GM21717 (cell line): ENCODE measurements at regions not wholly inside any gene's neighbourhood (a gene's known extent, or its start where the extent isn't known, plus 50 kb on each side); places are given as distances from the start of the nearest gene placed in this dataset.
"Not testable (repeated sequence)": the region's sequence is repeated elsewhere in the genome, so short reads cannot be mapped to it uniquely, and the experiment has no call there.

Source experiments
- ATAC-seq: cut with Tn5 transposase; IDR thresholded peaks from one replicate; pipeline ENCODE4 v1.9.1; 2021; ENCODE audit warnings: mild to moderate bottlenecking, moderate library complexity; ENCODE audit not compliant: unreplicated experiment

DNA sequence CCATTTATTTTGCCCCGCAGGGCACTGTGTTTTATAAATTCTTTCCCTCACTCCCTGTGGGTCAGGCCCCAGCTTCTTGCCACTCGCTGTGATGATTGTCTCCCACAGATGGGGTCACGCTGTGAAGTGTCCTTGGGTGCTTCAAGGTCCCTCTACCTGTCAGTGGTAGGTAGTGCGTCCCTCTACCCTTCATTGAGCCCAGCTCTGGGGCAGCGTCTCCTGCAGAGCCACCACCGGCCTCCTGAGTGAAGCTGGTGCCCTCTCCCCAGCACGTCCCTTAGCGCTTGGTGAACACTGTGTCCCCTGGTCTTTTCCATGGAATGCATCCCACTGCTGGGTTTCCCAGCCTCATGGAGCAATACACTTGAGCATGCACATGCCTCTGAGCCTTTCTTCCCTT, 108.2 kb downstream of the NRN1 start:
- no peak for ATAC-seq

DNA sequence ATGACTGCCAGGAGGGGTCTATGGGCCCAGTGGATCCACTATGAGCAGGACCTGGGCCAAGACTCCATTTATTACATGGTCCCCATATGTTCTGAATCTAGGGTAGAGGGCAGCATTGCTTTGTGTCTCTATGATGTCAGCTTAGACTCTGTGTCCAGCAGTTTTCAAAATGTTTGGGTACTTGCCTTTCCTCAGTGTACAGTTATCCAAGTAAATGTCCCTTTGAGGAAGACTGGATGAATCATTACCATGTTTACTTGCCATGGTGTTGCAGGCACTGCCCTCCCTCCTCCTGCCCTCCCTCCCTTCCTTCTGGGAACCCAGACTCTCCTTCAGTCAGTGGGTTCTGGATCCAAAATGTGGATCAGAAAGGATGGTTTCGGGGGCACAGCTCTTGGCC, 108.6 kb downstream of the NRN1 start:
- no peak for ATAC-seq

DNA sequence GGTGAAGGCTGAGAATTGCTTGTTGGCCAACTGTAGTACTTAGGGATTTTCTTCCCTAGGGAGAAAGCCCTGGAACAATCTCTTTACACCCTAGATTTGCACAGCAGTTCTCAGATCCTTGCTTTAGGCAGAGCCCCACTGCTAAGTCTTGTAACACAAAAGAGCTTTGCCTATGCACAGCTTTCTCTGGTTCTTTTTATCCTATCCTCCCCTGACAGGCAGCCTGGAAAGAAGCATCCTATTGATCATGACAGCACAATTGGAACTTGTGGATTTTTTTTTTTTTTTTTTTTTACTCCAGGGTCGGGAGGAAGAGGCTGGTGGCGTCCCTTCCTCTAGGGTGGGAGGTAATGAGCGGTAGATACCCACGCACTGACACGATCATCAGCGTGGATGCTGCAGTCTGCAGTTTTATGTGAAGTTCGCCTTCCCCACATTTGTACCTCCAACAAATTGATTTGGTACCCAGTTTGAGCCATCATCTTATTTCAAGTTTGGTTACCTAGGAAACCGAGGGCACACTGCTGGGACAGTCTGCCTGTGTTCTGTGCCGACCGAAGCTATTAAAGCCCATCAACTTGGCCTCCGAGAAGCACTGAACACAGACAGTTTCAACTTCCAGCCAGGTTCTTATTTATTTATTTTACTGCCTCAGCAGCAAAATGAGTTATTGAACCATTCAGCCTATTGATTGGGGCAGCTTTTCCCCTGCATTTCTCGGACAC, 110.1 kb downstream of the NRN1 start:
- no peak for ATAC-seq

DNA sequence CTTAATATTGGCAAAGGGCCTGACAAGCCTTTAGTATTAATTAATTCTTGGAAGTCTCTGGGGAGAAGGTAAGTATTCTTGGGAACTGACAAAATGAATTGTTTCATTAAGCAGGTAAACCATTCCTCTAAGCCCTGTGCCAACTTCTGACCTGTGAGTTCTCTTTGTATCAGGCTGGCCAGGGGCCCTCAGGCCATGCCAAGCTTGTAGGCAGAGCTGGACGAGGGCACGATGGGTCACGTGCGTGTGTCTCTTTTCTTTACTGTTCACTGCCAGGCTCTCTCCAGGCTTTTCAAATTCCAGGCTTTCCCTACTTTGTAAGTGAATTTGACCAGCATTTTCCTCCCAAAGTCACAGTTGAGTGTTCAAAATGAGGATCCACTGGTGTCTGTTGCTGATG, 112.4 kb downstream of the NRN1 start:
- ATAC-seq = no peak

DNA sequence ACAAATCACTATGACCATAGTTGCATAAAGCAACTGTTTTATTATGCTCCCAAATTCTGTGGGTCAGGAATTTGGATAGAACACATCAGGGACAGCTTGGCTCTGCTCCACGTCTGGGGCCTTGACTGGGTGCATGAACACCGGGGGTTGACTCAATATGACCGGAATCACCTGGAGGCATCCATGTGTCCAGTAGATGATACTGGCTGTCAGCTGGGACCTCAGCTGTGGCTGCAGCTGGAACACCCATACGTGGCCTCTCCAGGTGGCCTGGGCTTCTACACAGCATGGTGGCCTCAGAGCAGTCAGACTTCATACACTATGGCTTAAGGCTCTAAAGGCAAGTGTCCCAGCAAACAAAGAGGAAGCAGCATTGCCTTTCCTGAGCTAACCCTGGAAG, 113.4 kb downstream of the NRN1 start:
- ATAC-seq = no peak

DNA sequence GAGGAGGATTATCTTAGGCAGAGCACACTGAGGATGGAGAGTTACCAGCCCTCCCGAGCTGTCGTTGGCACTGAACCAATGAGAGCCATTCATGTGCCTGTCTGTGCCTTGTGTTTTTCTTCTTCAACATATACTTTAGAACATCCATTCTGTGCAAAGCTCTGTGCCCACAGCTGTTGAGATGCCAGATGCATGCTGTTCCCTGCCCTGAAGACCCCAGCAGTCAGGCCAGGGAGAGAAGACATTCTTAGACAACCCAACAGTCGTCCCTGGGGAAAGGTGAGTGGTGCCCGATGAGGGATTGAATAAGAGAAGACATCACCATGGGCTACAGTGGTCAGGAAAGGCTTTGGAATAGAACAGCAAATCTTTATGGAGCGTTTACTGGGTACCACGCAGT, 114.1 kb downstream of the NRN1 start:
- no peak for ATAC-seq

DNA sequence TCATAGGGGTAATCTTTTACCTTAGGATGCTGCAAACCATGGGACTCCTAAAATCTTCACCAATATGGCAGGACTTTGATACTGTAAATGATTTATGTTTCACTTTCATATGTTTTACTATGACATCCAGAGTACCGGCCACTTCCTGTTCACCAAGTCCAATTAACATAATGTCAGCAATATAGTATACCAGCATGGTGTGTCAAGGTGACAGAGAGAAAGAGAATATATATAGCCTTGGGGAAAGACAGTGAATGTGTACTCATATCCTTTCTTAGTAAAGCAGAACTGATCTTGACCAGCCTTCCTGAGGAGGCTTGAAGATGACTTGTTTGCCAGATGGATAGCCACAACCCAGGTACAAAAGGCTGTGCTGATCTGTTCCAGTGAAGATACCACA, 127.9 kb downstream of the NRN1 start:
- no peak for ATAC-seq

DNA sequence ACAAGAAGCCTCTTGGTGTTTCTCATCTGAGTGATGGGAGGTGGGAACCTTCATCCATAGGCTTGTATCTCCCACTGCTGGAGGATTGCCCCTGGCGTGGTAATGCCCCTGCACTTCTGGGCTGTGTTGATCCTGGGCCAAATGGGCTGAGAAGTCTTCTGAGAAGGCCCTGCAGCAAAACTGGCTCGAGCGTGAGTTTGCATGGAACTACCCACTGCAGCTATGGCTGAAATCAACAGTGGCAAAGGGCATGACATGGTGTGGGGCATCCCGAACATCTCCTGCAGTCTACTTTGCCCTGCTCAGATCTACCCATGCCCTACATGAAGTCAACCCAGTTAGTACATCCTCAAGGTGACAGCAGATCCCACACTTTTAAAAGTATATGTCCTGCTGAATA, 130.6 kb downstream of the NRN1 start:
- ATAC-seq = no peak

DNA sequence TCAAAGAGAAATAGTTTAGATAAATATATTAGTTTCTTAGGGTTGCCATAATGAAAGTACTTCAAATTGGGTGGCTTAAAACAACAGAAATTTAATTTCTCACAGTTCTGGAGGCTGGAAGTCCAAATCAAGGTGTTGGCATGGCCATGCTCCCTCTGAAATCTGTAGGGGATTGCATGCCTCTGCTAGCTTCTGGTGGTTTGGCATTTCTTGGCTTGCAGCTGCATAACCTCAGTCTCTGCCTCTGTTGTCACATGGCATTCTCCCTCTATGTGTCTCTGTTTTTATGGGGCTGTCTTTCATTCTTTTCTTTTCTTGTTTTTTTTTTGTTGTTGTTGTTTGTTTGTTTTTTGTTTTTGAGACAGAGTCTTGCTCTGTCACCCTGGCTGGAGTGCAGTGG, 132.7 kb downstream of the NRN1 start:
- ATAC-seq = not testable (repeated sequence)

DNA sequence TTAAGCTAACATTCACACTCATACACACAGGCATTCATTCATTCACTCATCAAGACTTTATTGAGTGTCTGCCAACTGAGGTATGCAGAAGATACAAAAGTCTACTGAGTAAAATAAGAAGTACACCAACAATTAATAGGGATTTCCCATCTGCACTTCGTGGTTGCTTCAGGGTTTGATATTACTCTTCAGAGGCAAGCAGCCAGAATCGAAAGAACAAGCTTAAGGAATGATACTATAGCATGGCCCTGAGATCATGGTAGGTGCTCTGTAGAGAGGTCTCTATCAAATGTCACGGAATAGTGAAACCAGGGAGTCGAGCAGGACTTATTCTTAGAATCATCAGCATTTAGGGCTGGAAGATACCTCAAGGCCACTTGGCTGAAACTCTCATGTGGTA, 135.4 kb downstream of the NRN1 start:
- ATAC-seq = peak; percentile 62

DNA sequence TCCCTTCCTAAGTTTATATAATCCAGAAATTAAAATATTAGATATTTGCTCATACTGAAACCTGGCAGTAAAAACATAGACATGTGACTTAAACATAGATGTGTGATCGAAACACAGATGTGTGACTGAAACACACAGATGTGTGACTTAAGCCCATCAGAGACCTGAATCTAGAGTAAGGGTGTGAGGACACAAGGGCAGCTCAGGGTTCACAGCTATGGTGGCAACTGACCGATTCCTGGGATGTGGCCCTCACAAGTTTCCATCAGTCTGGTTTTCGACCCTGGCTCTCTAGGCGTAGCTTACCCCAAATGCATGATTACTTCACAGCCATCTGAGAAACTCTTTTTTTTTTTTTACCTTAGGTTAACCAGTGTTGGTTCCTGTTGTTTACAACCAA, 137.0 kb downstream of the NRN1 start:
- no peak for ATAC-seq

DNA sequence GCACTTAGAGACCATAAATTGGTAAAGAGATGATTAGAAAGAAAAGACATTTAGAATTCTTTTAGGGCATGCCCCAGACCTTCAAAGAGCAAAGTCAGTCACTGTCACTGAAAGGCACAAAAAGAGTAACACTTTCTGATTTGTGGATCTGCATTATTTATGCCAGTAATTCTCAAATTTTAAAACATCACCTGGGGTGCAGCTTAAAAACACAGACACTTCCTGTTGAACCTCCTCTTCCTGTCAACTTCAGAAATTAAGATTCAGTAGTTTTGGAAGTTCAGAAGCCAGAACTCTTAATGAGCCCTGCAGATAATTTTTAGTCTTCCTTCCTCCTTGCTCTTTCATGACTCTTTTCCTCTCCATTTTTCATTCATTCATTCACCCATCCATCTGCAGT, 137.5 kb downstream of the NRN1 start:
- ATAC-seq = no peak

DNA sequence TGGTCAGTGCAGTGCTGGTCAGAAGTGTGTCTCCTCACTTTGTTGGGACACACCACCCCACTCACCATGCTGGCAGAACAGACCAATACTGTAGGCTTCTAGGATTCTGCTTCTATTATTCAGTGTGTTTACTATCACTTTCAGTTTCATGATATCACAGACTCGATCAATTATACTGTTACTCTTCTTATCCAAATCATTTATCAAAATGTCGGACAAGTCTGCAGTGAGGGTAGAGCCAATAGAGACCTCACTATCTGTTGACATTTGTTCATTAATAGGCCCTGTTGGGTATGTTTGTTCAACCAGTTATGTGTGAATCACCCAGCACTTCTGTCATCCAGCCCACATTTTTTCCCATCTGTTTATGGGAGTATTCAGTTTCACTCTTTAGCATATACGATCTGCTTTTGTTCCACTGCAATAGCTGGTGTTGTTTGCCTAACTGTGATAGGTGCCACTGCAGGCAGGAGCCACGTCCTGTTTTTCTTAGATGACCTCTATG, 140.1 kb downstream of the NRN1 start:
- no peak for ATAC-seq

DNA sequence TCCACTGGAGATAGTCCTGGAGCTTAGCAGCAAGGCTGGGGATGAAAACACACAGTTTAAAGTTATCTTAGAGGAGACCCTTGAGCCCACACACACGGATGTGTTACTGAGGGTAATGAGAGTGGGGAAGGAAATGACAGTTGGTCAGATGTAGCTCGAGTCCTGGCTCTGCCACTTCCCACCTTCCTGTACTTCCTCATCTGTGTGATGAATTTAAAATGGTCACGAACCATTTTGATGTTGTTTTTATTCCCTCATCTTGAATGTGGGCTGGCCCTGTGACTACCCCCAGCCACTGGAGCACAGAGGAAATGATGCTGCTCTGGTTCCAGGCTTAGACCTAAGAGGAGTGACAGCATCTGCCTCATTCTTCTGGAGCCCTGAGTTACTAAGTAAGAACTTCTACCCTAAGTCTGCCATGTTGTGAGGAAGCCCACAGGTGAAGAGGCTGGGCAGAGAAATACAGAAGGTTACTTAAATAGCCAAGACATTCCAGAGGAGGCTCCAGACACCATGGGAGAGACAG, 141.2 kb downstream of the NRN1 start:
- no peak for ATAC-seq

DNA sequence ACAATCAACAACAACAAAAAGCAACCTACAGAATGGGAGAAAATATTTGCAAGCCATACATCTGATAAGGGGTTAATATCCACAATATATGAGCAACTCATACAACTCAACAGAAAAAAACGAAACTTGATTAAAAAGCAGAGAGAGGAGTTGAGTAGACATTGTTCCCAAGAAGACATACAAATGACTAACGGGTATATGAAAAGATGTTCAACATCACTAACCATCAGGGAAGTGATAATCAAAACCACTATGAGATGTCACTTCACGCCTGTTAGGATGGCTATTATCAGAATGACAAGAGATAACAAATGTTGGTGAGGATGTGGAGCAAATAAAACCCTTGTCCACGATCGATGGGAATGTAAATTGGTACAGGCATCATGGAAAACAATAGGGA, 145.9 kb downstream of the NRN1 start:
- no peak for ATAC-seq

DNA sequence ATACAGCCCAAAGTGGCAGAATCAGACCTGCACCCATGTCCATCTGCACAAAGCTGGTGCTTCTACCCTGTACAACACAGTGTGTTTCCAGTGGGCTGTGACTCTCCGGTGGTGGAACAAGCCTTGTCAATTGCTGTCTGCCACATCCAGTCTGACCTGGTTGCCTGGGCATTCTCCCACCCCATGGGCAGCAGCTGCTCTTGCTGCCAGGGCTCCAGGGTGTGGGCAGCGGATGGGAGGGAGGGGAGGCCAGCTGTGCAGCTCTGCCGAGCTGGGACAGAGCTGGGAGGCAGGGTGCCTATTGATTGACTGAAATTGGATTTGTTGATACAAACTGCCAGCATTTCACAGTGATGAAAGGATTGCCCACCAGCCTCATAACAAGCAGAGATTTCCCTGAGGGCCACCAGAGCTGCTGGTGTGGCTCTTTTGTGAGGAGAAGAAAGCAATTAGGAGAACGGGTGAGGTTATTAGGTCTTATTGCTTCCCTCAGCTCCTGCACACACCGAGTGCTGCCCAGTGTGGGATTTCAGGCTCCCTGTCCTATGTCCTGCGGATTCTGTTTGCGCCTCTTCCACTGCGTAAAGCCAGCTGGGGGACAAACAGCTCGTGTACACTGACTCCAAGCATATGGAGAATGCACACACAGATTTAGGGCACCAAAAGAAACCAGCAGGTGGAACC, 150.8 kb downstream of the NRN1 start:
- no peak for ATAC-seq

DNA sequence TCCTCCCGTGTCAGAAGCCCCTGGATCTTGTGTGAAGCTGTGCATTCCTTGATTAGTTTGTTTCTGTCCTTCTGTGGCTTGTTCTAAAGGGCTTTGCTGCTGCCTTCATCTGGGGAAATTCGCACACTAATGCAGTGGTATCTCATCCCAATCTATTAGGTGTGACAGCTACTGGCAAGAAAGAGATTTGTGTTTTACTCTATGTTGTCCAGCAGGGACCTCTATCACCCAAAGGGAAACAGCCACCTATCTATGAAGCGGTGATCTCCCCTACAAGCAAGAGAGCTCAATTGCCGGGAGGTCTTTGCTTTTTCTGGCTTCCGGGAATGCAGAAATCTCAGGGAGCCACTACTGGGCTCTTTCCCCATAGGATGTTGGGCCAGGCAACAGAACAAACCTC, 151.8 kb downstream of the NRN1 start:
- ATAC-seq = no peak

DNA sequence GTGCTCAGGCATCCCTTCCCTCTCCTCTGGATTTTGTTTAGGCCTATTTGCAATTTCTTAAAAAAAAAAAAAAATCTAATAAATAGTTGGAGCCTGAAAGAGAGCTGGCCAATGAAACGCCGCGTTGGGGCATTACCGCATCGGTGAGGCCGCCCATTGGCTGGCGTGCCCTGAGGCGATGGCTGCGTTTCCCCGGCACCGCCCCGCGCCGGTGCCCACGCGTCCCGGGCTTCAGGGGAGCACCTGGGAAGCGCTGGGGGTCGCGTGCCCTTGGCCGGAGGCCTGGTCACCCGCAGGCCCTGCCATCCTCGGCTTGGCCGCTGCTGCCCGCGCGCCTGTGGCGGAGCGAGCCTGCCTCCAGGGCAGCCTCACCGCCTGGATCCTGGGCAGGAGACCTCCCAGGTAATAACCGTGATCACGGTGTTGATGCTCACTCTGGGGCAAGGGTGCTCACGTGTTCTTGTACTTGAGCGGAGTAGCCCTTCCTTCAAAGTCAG, 155.4 kb downstream of the NRN1 start:
- no peak for ATAC-seq

DNA sequence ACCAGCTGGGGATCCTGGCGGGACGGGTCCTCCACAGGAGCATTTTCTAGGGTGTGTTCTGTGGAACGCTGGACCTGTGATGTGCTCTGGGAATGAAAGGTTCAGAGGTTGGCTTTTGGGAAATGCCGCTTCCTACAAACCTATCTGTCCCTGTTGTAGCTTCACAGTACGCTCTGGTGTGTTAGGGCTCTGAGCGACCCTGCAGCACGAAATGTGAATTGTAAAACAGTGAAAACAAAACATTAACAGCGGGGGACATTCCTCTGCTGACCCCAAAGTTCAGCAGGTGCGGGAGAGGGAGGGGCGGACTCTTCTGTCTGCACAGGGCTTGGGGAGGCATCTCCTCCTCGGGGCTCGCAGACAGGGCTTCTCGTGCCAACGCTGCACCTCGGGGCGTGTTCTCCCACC, 155.9 kb downstream of the NRN1 start:
- ATAC-seq = no peak

DNA sequence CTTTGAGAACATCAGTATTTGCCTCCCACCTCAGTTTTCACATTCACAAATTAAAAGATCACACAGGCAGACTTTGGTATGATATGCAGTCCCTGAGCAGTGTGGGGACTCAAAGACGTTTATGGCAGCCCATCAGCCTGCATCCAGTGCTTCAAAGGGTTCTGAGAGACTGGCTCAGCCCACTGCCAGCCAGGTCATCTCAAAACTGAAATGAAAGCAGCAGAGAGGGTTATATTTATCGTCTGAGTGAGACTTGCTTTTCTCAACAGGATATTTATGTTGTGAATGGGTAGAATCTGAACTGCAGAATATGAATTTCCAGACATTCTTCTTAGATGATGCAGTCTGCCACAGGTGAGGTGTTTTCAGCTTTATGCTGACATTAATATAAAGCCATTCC, 159.8 kb downstream of the NRN1 start:
- peak; percentile 70 for ATAC-seq

DNA sequence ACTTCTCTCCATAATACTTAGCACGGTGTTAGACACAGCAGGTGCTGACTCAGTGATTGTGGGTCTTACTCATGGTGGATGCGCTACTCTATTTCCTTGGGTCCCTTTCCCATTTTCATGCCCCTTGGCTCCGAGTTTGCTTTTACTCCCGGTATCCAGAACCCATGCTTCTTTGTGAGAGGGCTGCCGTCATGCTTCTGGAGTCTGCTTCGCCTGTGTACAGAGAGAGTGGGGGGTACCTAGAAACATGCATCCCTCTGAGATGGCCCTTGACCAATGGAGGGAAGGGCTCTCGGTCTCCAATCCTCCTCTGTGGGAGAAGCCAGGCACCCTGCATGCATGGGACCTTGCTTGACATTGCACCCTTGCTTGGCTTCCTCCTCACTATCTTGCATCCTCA, 160.4 kb downstream of the NRN1 start:
- no peak for ATAC-seq

DNA sequence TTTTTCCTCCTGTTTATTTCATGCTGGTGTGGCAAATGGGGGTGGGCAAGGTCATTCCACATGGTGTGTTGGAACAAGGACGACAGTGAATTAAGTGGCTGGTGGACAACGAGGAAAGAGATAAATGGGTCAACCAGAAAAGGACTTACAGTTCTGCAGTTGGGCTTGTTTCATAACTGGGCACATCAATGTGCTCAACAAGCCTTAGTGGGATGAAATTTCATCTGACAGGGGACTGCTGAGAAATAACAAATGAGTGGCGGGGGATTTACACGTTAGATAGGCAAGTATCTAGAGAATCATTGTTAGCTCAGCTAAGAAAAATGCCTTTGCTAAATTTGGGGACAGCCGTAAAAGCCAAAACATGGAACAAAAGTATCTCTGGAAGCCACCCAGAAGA, 163.6 kb downstream of the NRN1 start:
- ATAC-seq = no peak
